Fibroblast of gingiva (primary cell): ENCODE measurements at regions not wholly inside any gene's neighbourhood (a gene's known extent, or its start where the extent isn't known, plus 50 kb on each side); places are given as distances from the start of the nearest gene placed in this dataset.

Experiments used
- DNase-seq: peaks from one replicate; pipeline ENCODE4 v3.0.0-alpha.2; 2011; ENCODE audit warnings: low read depth

GRCh38 chr2:193549661-193550060, 1354.9 kb upstream of the TMEFF2 start:
- no peak for DNase-seq

GRCh38 chr2:193542762-193543161, 1348.0 kb upstream of the TMEFF2 start:
- no peak for DNase-seq

GRCh38 chr2:193539188-193539587, 1344.5 kb upstream of the TMEFF2 start:
- no peak for DNase-seq

- DNase-seq = no peak
Measured at GRCh38 chr2:193538061-193538460, 1343.3 kb upstream of the TMEFF2 start.

GRCh38 chr2:193537531-193537930, 1342.8 kb upstream of the TMEFF2 start:
- no peak for DNase-seq

GRCh38 chr2:193528458-193528857, 1333.7 kb upstream of the TMEFF2 start:
- DNase-seq = no peak

GRCh38 chr2:193527146-193527545, 1332.4 kb upstream of the TMEFF2 start:
- DNase-seq = no peak

- no peak for DNase-seq
Measured at GRCh38 chr2:193523662-193524061, 1328.9 kb upstream of the TMEFF2 start.

- no peak for DNase-seq
Measured at GRCh38 chr2:193521523-193521922, 1326.8 kb upstream of the TMEFF2 start.

GRCh38 chr2:193520709-193521458, 1326.2 kb upstream of the TMEFF2 start:
- no peak for DNase-seq

- peak; percentile 13 for DNase-seq
Measured at GRCh38 chr2:193518041-193518817, 1323.5 kb upstream of the TMEFF2 start.

- DNase-seq = no peak
Measured at GRCh38 chr2:193517615-193518014, 1322.9 kb upstream of the TMEFF2 start.

GRCh38 chr2:193506035-193506434, 1311.3 kb upstream of the TMEFF2 start:
- no peak for DNase-seq

- DNase-seq = no peak
Measured at GRCh38 chr2:193505620-193506019, 1310.9 kb upstream of the TMEFF2 start.

GRCh38 chr2:193502363-193503035, 1307.8 kb upstream of the TMEFF2 start:
- no peak for DNase-seq

- no peak for DNase-seq
Measured at GRCh38 chr2:193496786-193497185, 1302.1 kb upstream of the TMEFF2 start.

- no peak for DNase-seq
Measured at GRCh38 chr2:193482557-193482956, 1287.8 kb upstream of the TMEFF2 start.

GRCh38 chr2:193480187-193480586, 1285.5 kb upstream of the TMEFF2 start:
- no peak for DNase-seq

- no peak for DNase-seq
Measured at GRCh38 chr2:193476171-193476800, 1281.6 kb upstream of the TMEFF2 start.

- DNase-seq = no peak
Measured at GRCh38 chr2:193475038-193475437, 1280.3 kb upstream of the TMEFF2 start.

GRCh38 chr2:193469251-193469650, 1274.5 kb upstream of the TMEFF2 start:
- no peak for DNase-seq

- no peak for DNase-seq
Measured at GRCh38 chr2:193467276-193467987, 1272.7 kb upstream of the TMEFF2 start.
